ENCODE measurements at regions not wholly inside any gene's neighbourhood (a gene's known extent, or its start where the extent isn't known, plus 50 kb on each side); places are given as distances from the start of the nearest gene placed in this dataset.

DNA sequence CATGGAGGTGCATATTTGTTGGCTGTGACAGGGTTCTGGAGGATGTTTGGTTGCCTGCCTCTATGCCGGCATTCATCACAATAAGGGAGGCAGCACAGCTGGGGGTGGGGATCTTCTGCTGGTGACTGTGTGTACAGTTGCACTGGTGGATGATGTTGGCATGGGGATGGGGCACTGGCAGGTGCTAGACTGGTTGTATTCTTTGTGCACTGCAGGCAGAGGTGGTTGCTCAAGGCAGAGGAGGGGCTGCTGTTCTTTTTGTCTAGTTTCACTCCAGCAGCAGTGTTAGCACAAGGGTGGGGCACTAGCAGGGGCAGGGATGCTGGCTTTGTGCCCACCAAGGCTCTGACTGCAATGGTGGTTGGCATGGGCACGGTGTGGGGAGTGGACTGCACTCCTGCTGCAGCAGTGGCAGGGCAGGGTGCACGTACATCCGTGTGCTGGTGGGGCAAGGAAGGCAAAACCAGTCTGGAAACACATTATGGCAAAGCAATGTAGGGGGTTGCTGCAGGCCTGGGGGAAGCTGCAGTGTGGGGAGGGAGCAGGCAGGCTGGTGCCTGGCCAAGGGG, 69.3 kb downstream of the ISOC1 start:
- Mint-ChIP-seq H3K27ac (no peak overlapping the region), H3K36me3 (peaks cover 10 to 17% of the 10 kb centered on the region in 2 donors), H3K4me3 (no peak overlapping the region), H3K4me1 (no peaks in the 10 kb centered on the region), H3K9me3 (peaks cover 7 to 43% (median 31%) of the 10 kb centered on the region in 7 donors), H3K27me3 (peaks cover 0 to 10% (median 5%) of the 10 kb centered on the region in 3 donors)
- DNase-seq (no peak), ATAC-seq (ENCODE audit: low read depth in 2 of 2) (no peak)

DNA sequence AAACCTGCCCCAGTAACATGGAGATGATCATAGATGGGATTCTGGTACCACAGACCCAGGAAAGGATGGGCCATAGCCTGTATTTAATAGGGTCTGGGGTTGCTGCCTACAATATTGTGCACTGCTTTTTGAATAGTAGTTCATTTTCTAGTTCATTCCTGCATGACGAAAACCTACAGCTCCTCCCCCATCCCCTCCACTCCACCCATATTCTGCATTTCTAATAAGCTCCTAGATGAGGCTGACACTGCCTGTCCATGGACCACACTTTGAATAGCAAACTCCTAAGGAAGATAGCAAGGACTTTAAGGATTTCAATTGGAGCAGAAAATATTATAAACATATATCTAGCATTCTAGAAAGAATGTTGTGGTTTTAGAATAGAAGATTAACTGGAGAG, 75.5 kb downstream of the ISOC1 start:
- Mint-ChIP-seq H3K27ac (no peak overlapping the region), H3K9me3 (no peaks in the 10 kb centered on the region), H3K27me3 (peaks cover 0 to 6% (median 4%) of the 10 kb centered on the region in 3 donors), H3K4me3 (no peak overlapping the region), H3K4me1 (no peaks in the 10 kb centered on the region), H3K36me3 (no peaks in the 10 kb centered on the region)
- DNase-seq (no peak), ATAC-seq (ENCODE audit: low read depth in 2 of 2) (no peak)

DNA sequence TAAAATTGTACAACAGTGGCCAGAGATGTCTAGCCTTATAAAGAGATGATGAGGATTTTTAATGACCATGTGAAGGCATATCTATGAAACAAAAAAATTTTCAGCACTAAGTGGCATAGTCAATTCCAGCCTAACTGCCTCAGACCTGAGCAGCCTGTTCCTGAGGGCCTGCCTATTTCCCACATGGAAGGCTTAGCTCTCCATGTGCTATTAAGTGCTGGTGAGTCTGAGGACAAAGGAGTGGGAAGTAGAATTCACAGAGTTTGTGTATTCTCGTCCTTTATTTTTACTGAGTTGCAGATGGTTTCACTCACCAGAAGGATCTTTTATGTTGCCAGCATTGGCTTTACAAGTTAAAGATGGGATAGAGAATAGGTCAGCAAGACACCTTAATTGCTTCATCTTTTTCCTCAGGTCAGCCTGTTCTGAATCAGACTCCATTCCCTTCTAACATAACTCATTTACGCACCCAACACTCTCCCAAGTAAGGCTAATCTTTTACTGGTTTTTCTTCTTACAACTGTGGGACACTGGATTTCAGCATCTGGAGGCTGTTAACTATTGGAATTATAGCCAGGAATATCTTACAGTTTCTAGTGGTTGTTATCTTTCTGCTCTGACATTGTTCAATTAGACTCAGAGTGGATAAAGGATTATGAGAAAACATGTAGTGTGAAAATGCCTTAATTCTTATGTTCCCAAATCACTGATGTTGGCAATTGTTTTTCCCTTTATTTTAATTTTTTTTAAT, 76.8 kb downstream of the ISOC1 start:
- H3K27me3 Mint-ChIP-seq: peaks cover 0 to 5% (median 4%) of the 10 kb centered on the region in 3 donors
- H3K4me3 Mint-ChIP-seq: no peak overlapping the region
- DNase-seq: no peak
- no peaks in the 10 kb centered on the region for H3K36me3 Mint-ChIP-seq
- no peak overlapping the region for H3K27ac Mint-ChIP-seq
- ATAC-seq (ENCODE audit: low read depth in 2 of 2): no peak
- H3K4me1 Mint-ChIP-seq: no peaks in the 10 kb centered on the region
- no peaks in the 10 kb centered on the region for H3K9me3 Mint-ChIP-seq

DNA sequence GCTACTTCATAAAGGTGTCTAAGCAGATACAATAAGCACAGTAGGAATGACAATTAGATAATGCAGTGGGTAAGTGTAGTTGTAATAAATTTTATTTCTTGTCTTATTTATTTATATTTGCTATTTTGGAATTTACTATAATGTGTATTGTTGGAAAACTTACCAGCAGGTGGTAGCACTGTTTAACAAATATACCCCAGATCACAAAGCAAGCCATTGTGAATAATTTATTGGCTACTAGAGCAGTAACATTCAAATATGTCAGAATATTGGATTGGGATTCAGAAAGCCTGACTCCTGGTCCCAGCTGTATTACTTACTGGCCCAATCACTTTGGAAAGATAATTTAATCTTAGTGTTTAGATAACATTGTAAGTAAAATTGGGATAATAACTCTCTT, 78.0 kb downstream of the ISOC1 start:
- ATAC-seq (ENCODE audit: low read depth in 2 of 2) (no peak), DNase-seq (no peak)
- H3K27ac Mint-ChIP-seq: no peak overlapping the region
- H3K27me3 Mint-ChIP-seq: peaks cover 0 to 4% (median 0%) of the 10 kb centered on the region in 3 donors
- no peaks in the 10 kb centered on the region for H3K4me1 Mint-ChIP-seq
- H3K4me3 Mint-ChIP-seq: no peak overlapping the region
- no peaks in the 10 kb centered on the region for H3K36me3 Mint-ChIP-seq
- no peaks in the 10 kb centered on the region for H3K9me3 Mint-ChIP-seq

DNA sequence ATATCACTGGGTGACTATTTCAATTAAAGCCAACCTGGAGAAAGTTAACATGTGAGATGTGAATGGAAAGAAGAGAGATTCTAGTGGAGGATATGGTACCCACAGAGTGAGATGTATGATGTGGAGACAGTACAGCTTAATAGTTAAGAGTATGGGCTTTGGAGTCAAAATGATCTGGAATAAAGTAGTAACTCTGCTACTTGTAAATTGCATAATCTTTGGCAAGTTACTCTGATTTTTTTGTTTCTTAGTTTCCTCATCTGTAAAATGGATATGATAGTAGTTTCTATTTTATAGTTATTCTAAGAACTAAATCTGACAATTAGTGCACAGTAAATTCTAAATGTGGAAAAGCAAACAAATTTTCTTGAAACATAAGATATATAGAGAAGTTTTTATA, 79.2 kb downstream of the ISOC1 start:
- H3K4me1 Mint-ChIP-seq: no peaks in the 10 kb centered on the region
- no peak overlapping the region for H3K4me3 Mint-ChIP-seq
- no peaks in the 10 kb centered on the region for H3K36me3 Mint-ChIP-seq
- H3K9me3 Mint-ChIP-seq: no peaks in the 10 kb centered on the region
- no peak overlapping the region for H3K27ac Mint-ChIP-seq
- no peak for DNase-seq
- peaks cover 0 to 4% (median 0%) of the 10 kb centered on the region in 3 donors for H3K27me3 Mint-ChIP-seq
- no peak for ATAC-seq (ENCODE audit: low read depth in 2 of 2)

DNA sequence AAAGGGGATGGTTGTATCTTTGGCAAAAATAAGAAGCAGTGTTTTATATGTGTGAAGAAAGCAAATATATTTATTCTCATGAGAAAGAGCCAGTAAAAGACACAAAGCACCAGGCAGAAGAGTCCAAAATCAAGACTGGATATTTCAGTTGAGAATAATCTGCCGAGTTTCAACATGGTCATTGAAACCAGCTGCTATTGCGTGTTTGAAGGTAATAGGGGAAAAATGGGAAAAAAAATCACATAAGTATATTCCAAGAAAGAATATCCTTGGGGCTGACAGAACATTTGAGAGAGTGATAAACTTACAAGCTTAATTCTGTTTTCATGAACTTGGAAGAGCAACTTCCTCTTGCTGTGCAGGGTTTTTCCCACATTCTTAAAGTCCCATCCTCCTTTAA, 79.9 kb downstream of the ISOC1 start:
- Mint-ChIP-seq H3K9me3 (no peaks in the 10 kb centered on the region), H3K36me3 (no peaks in the 10 kb centered on the region), H3K4me3 (no peak overlapping the region), H3K27ac (no peak overlapping the region), H3K4me1 (no peaks in the 10 kb centered on the region), H3K27me3 (peaks cover 0 to 4% (median 0%) of the 10 kb centered on the region in 3 donors)
- ATAC-seq (ENCODE audit: low read depth in 2 of 2) (no peak), DNase-seq (no peak)

DNA sequence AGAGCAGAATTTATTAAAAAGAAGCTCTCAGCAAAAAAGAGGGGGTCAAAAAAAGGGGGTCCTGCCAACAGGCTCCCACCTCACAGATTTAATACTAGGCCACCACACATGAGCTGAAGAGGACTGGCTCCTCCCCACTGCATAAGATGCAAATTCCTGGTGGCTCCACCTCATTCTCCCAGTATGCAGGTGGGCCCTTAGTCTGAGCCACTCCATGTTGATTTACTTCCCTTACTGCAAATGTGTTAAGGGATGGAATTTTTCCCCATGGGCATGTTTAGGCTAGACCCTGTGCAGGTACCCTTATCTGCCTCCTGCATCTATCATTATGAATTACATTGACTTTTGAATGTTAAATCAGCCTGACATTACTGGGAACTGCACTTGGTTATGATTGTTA, 82.9 kb downstream of the ISOC1 start:
- peaks cover 0 to 9% (median 3%) of the 10 kb centered on the region in 7 donors for H3K9me3 Mint-ChIP-seq
- no peak overlapping the region for H3K4me3 Mint-ChIP-seq
- peaks cover 0 to 4% (median 0%) of the 10 kb centered on the region in 3 donors for H3K27me3 Mint-ChIP-seq
- no peak overlapping the region for H3K27ac Mint-ChIP-seq
- DNase-seq (no peak), ATAC-seq (ENCODE audit: low read depth in 2 of 2) (no peak)
- no peaks in the 10 kb centered on the region for H3K4me1 Mint-ChIP-seq
- H3K36me3 Mint-ChIP-seq: no peaks in the 10 kb centered on the region

DNA sequence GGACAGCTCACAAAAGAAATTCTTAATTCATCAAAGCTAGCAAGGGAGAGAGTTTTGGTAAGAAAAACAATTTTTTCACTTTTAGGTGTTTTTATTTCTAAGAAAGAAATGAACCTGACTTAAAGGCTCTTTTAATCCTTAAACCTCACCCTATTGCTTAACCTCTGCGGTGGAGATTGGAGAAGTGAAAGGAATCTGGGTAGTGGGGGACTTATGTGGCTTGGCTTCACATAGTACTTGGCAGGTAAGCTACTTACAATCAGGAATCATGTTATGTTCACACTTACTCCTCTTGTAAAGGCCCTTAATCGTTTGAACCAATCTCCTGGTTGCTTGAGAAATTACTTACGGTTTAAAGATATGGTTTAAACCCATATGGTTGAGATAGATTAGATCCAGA, 104.8 kb downstream of the ISOC1 start:
- peaks cover 0 to 2% (median 0%) of the 10 kb centered on the region in 7 donors for H3K9me3 Mint-ChIP-seq
- H3K4me3 Mint-ChIP-seq: no peak overlapping the region
- no peak overlapping the region for H3K27ac Mint-ChIP-seq
- no peak for ATAC-seq (ENCODE audit: low read depth in 2 of 2)
- no peaks in the 10 kb centered on the region for H3K4me1 Mint-ChIP-seq
- no peak for DNase-seq
- H3K27me3 Mint-ChIP-seq: no peaks in the 10 kb centered on the region
- no peaks in the 10 kb centered on the region for H3K36me3 Mint-ChIP-seq

DNA sequence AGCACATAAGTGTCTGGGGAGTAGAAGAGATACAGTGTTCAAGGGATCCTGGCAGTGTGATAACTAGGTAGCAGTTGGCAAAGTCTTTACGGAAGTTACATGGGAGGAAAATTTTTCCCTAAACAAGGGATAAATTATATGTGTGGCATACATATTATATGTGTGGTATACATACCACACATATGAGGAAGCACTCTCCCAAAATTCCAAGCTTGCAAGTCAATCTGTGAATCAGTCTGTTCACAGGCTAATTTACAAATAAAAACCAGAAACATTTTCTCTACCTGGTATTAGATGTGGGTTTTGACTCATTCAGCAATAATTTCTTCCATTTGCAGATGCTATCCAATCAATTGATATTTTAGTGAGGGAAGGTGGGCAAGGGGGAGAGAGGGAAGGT, 110.0 kb downstream of the ISOC1 start:
- Mint-ChIP-seq H3K4me1 (no peaks in the 10 kb centered on the region), H3K27ac (no peak overlapping the region), H3K36me3 (peaks cover 0 to 5% of the 10 kb centered on the region in 2 donors), H3K27me3 (no peaks in the 10 kb centered on the region), H3K9me3 (peaks cover 3 to 12% (median 9%) of the 10 kb centered on the region in 7 donors), H3K4me3 (no peak overlapping the region)
- DNase-seq: no peak
- ATAC-seq (ENCODE audit: low read depth in 2 of 2): no peak

DNA sequence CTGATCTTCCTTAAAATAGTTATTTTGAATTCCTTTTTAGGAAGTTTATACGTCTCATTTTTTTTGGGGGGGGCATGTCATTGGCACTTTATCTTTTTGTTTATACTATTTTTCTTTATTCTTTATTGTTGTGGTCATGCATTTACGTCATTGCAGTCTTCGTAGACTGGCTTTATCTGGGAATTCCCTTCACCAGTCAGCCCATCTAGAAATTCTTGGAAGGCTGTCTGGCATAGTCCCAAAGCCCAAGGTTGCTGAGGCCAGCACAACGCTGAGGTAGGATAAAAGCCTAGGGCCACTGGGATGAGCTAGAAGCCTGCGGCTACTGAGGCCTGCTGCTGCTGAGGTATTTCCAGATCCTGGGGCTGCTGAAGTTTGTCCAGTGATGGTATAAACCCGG, 121.5 kb downstream of the ISOC1 start:
- ATAC-seq (ENCODE audit: low read depth in 2 of 2) (no peak), DNase-seq (no peak)
- no peak overlapping the region for H3K4me3 Mint-ChIP-seq
- no peak overlapping the region for H3K27ac Mint-ChIP-seq
- peaks cover 11 to 59% (median 24%) of the 10 kb centered on the region in 7 donors for H3K9me3 Mint-ChIP-seq
- H3K36me3 Mint-ChIP-seq: no peaks in the 10 kb centered on the region
- H3K4me1 Mint-ChIP-seq: no peaks in the 10 kb centered on the region
- no peaks in the 10 kb centered on the region for H3K27me3 Mint-ChIP-seq

DNA sequence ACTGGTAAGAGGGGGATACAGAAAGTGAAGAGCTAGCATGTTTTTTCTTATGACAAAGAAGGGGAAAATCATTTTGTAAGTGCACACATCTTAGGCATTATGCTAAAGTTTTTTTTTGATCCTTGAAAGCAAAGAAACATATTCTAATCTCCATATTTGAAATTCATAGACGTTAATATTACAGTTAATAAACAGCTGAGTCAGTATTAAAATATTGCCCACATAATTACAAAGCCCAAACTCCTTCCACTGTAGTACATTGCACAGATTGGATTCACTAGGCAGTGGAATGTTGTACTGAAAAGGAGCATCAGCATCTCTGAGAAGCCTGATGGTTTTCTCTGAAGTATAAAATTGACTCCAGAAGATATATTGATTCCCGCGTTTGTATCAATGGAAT, 122.6 kb downstream of the ISOC1 start:
- DNase-seq (no peak), ATAC-seq (ENCODE audit: low read depth in 2 of 2) (no peak)
- Mint-ChIP-seq H3K4me3 (no peak overlapping the region), H3K4me1 (no peaks in the 10 kb centered on the region), H3K36me3 (no peaks in the 10 kb centered on the region), H3K27me3 (no peaks in the 10 kb centered on the region), H3K9me3 (peaks cover 9 to 47% (median 13%) of the 10 kb centered on the region in 7 donors), H3K27ac (no peak overlapping the region)

DNA sequence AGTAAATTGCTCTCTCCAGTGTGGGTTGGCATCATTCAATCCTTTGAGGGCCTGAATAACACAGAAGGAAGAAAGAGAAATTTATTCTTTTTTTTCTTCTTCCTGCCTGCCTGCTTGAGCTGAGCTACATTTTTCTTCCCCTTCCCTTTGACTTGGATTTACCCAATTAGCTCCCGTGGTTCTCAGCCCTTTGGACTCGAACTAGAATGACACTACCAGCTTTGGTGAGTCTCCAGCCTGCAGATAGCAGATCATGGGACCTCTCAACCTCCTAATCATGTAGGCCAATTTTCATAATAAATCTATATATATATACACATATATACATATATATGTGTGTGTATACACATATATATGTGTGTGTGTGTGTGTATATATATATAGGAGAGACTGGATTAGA, 128.6 kb downstream of the ISOC1 start:
- no peak overlapping the region for H3K27ac Mint-ChIP-seq
- no peak for DNase-seq
- no peak overlapping the region for H3K4me3 Mint-ChIP-seq
- no peaks in the 10 kb centered on the region for H3K27me3 Mint-ChIP-seq
- H3K9me3 Mint-ChIP-seq: no peaks in the 10 kb centered on the region
- ATAC-seq (ENCODE audit: low read depth in 2 of 2): no peak
- H3K36me3 Mint-ChIP-seq: no peaks in the 10 kb centered on the region
- H3K4me1 Mint-ChIP-seq: no peaks in the 10 kb centered on the region

DNA sequence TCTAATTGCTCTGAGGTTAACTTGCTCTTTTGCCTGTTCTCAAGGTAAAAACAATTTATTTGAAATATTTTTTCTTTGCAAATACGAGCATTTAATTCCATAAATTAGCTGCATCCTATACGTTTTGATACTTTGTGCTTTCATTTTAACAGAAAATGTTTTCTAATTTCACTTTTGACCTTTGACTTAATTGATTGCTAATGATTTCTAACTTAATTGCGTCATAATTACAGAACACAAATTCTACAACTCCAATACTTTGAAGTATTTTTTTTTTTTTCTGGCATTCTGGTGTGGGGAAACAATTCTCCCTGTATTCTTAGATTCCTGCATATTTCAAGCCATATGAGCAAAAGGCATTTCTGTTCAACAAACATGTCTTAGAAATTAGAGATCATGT, 134.0 kb downstream of the ISOC1 start:
- H3K4me1 Mint-ChIP-seq: no peaks in the 10 kb centered on the region
- no peak overlapping the region for H3K27ac Mint-ChIP-seq
- no peak overlapping the region for H3K4me3 Mint-ChIP-seq
- no peak for DNase-seq
- no peaks in the 10 kb centered on the region for H3K36me3 Mint-ChIP-seq
- H3K9me3 Mint-ChIP-seq: peaks cover 0 to 8% (median 2%) of the 10 kb centered on the region in 7 donors
- no peak for ATAC-seq (ENCODE audit: low read depth in 2 of 2)
- H3K27me3 Mint-ChIP-seq: no peaks in the 10 kb centered on the region

DNA sequence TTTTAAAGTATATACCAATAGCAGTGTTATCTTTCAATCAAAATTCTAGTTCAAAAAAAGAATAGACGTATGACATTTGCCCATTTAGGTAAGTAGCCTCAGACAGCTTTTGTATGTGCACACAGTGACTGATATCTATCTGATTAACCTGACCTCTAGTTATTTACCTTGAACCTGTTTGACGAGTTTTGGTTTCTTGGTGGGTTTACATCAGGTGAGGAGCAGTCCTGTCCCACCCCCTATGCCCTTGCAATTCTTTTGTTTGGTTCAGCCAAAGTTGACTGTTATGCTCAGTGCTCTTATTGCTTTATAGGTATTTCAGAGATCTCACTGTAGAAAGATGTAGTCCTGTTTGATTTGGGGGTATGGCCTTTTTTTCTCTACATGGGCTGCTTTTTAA, 147.2 kb downstream of the ISOC1 start:
- Mint-ChIP-seq H3K27ac (no peak overlapping the region), H3K4me3 (no peak overlapping the region), H3K36me3 (no peaks in the 10 kb centered on the region), H3K4me1 (no peaks in the 10 kb centered on the region), H3K27me3 (no peaks in the 10 kb centered on the region), H3K9me3 (peaks cover 0 to 2% (median 0%) of the 10 kb centered on the region in 7 donors)
- DNase-seq: no peak
- no peak for ATAC-seq (ENCODE audit: low read depth in 2 of 2)
